ENCODE measurements at regions not wholly inside any gene's neighbourhood (a gene's known extent, or its start where the extent isn't known, plus 50 kb on each side); places are given as distances from the start of the nearest gene placed in this dataset.

DNA sequence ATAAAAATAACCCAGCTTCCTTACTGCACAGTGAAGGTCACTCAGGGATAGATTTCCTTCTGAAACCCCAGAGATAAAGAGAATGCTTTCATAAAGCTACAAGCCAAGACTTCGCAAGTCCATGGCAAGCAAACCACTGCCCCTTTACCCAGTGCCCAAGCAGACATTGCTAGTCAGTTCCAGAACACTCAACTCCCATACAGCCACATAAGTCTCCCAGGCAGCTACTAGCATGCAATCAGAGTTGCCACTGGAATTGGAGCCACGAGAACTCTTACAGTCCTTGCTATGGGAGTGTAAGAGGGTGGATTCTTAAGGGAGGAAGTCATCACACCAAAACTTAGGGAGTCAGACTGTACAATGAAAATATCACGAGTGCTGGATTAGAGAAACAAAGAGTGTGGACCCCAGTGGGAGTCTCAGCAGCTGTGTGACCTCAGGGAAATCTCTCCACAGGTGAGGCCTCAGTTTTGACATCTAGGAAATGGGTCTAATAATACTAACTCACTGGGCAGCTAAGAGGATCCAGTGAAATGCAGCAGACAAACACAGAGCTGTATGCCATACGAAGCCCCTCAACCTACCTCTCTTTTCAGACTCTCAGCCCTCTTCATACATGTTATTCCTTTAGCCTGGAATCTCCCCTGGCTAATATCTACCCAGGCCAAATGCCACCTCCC lies 526.6 kb downstream of the MN1 start:
- TF ChIP-seq SIN3A (IDR thresholded peaks at IDR 0.05; ENCODE audit: borderline replicate concordance, insufficient read depth, low read length) = no peak
- TF ChIP-seq POLR2AphosphoS5 (IDR thresholded peaks at IDR 0.05; ENCODE audit: low read depth, low read length) = no peak
- TF ChIP-seq, protein P1, sequence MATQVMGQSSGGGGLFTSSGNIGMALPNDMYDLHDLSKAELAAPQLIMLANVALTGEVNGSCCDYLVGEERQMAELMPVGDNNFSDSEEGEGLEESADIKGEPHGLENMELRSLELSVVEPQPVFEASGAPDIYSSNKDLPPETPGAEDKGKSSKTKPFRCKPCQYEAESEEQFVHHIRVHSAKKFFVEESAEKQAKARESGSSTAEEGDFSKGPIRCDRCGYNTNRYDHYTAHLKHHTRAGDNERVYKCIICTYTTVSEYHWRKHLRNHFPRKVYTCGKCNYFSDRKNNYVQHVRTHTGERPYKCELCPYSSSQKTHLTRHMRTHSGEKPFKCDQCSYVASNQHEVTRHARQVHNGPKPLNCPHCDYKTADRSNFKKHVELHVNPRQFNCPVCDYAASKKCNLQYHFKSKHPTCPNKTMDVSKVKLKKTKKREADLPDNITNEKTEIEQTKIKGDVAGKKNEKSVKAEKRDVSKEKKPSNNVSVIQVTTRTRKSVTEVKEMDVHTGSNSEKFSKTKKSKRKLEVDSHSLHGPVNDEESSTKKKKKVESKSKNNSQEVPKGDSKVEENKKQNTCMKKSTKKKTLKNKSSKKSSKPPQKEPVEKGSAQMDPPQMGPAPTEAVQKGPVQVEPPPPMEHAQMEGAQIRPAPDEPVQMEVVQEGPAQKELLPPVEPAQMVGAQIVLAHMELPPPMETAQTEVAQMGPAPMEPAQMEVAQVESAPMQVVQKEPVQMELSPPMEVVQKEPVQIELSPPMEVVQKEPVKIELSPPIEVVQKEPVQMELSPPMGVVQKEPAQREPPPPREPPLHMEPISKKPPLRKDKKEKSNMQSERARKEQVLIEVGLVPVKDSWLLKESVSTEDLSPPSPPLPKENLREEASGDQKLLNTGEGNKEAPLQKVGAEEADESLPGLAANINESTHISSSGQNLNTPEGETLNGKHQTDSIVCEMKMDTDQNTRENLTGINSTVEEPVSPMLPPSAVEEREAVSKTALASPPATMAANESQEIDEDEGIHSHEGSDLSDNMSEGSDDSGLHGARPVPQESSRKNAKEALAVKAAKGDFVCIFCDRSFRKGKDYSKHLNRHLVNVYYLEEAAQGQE (IDR thresholded peaks at IDR 0.05; ENCODE audit: insufficient read depth in 1 of 2, low read depth in 2 of 2, low read length in 2 of 2) = no peak
- TF ChIP-seq FOXP2 (optimal IDR thresholded peaks at IDR 0.05; ENCODE audit: borderline replicate concordance, extremely low read depth, extremely low read length, insufficient read depth) = no peak
- no peak for TF ChIP-seq TAF1 (IDR thresholded peaks at IDR 0.05; ENCODE audit: borderline replicate concordance, insufficient read depth, low read length)

DNA sequence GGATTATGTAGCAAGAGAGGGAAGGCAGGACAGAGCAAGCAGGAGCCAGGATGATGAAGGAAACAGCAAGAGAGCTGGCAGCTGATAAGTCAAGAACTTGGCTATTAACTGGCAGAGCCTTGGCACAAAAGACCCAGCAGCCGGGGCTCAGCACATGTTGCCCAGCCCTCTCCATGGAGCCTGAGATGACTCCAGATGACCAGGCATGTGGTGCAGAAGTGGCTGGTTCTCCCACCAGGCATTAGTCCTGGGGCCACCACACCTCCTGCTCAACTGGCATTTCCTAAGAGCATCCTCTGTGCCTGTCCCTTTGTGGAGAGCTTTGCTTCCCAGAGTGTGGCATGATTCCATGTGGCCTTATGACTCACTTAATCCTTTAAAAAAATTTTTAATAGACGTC lies 522.6 kb downstream of the MN1 start:
- TF ChIP-seq FOXP2 (optimal IDR thresholded peaks at IDR 0.05; ENCODE audit: borderline replicate concordance, extremely low read depth, extremely low read length, insufficient read depth) = no peak
- TF ChIP-seq, protein P1 (IDR thresholded peaks at IDR 0.05; ENCODE audit: insufficient read depth in 1 of 2, low read depth in 2 of 2, low read length in 2 of 2) = no peak
- TF ChIP-seq SIN3A (IDR thresholded peaks at IDR 0.05; ENCODE audit: borderline replicate concordance, insufficient read depth, low read length) = no peak
- no peak for TF ChIP-seq POLR2AphosphoS5 (IDR thresholded peaks at IDR 0.05; ENCODE audit: low read depth, low read length)
- no peak for TF ChIP-seq TAF1 (IDR thresholded peaks at IDR 0.05; ENCODE audit: borderline replicate concordance, insufficient read depth, low read length)

DNA sequence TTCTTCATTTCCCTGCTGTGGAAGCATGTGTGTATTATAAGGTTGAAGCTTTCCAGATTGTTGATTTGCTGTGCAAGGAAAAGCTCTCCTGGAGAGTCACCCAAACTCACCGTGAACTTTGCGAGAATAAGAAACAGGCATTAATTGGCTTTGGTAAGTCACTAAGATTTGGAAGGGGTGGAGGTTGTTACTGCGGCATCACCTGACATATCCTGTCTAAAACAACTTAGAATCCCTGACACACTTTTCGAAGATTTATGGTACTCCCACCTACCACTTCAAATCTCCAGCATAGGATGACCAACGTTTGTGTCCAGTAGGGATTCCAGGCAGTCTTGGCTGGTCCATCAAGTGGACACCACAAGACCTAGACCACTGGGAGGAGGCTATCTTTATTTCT lies 518.3 kb downstream of the MN1 start:
- no peak for TF ChIP-seq FOXP2 (optimal IDR thresholded peaks at IDR 0.05; ENCODE audit: borderline replicate concordance, extremely low read depth, extremely low read length, insufficient read depth)
- TF ChIP-seq SIN3A (IDR thresholded peaks at IDR 0.05; ENCODE audit: borderline replicate concordance, insufficient read depth, low read length) = no peak
- no peak for TF ChIP-seq POLR2AphosphoS5 (IDR thresholded peaks at IDR 0.05; ENCODE audit: low read depth, low read length)
- TF ChIP-seq, protein P1 (IDR thresholded peaks at IDR 0.05; ENCODE audit: insufficient read depth in 1 of 2, low read depth in 2 of 2, low read length in 2 of 2) = no peak
- TF ChIP-seq TAF1 (IDR thresholded peaks at IDR 0.05; ENCODE audit: borderline replicate concordance, insufficient read depth, low read length) = no peak

DNA sequence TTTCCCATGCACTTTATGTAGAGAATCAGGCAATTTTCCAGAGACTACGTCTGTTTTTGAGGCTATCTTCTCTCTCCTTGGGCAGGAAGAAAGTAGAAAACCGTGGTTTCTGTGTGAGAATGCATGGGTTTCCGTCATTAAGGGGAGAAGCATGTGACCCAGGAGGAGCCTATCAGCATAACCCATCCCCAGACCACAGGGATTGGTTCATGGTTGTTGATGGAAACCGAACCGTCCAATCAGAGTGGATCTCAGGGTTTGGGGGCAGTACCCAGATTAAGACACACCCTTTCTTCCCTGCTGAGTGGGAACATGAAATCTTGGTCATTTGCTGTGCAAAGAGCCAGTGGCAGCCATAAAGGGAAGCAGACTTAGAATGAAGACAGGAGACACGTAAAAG lies 517.8 kb downstream of the MN1 start:
- TF ChIP-seq FOXP2 (optimal IDR thresholded peaks at IDR 0.05; ENCODE audit: borderline replicate concordance, extremely low read depth, extremely low read length, insufficient read depth) (no peak), TAF1 (IDR thresholded peaks at IDR 0.05; ENCODE audit: borderline replicate concordance, insufficient read depth, low read length) (no peak), POLR2AphosphoS5 (IDR thresholded peaks at IDR 0.05; ENCODE audit: low read depth, low read length) (no peak), SIN3A (IDR thresholded peaks at IDR 0.05; ENCODE audit: borderline replicate concordance, insufficient read depth, low read length) (no peak)
- TF ChIP-seq, protein P1 (IDR thresholded peaks at IDR 0.05; ENCODE audit: insufficient read depth in 1 of 2, low read depth in 2 of 2, low read length in 2 of 2) = no peak

All from PFSK-1 (cell line).